HG03025 (cell line): ENCODE measurements at regions not wholly inside any gene's neighbourhood (a gene's known extent, or its start where the extent isn't known, plus 50 kb on each side); places are given as distances from the start of the nearest gene placed in this dataset.

ENCODE experiments used
- ATAC-seq: cut with Tn5 transposase; IDR thresholded peaks from one replicate; pipeline ENCODE4 v1.9.1; 2021; ENCODE audit warnings: mild to moderate bottlenecking, moderate library complexity; ENCODE audit not compliant: unreplicated experiment, low FRiP score

- ATAC-seq = no peak
Observed at GRCh38 chrX:69365755-69366154, 138.4 kb upstream of the NALF2 start.

GRCh38 chrX:69365349-69365748 lies 138.8 kb upstream of the NALF2 start:
- no peak for ATAC-seq

GRCh38 chrX:69362856-69363255 lies 141.3 kb upstream of the NALF2 start:
- no peak for ATAC-seq

GRCh38 chrX:69362354-69362753 lies 141.8 kb upstream of the NALF2 start:
- ATAC-seq = no peak

GRCh38 chrX:69361311-69361845 lies 142.7 kb upstream of the NALF2 start:
- no peak for ATAC-seq

- ATAC-seq = no peak
Observed at GRCh38 chrX:69357317-69357716, 146.8 kb upstream of the NALF2 start.

GRCh38 chrX:69324851-69325250 lies 159.6 kb upstream of the PJA1 start:
- ATAC-seq = no peak

GRCh38 chrX:69323786-69324720 lies 158.8 kb upstream of the PJA1 start:
- ATAC-seq = no peak

- ATAC-seq = no peak
Observed at GRCh38 chrX:69321789-69322188, 156.5 kb upstream of the PJA1 start.

GRCh38 chrX:69321006-69321655 lies 155.9 kb upstream of the PJA1 start:
- no peak for ATAC-seq

- ATAC-seq = no peak
Observed at GRCh38 chrX:69320116-69320515, 154.9 kb upstream of the PJA1 start.

- ATAC-seq = no peak
Observed at GRCh38 chrX:69319376-69319775, 154.1 kb upstream of the PJA1 start.

- ATAC-seq = no peak
Observed at GRCh38 chrX:69318651-69319340, 153.5 kb upstream of the PJA1 start.

GRCh38 chrX:69317721-69318120 lies 152.5 kb upstream of the PJA1 start:
- no peak for ATAC-seq

GRCh38 chrX:69314436-69315348 lies 149.4 kb upstream of the PJA1 start:
- ATAC-seq = no peak

GRCh38 chrX:69313617-69314290 lies 148.5 kb upstream of the PJA1 start:
- ATAC-seq = no peak

GRCh38 chrX:69311936-69312670 lies 146.8 kb upstream of the PJA1 start:
- ATAC-seq = no peak

- no peak for ATAC-seq
Observed at GRCh38 chrX:69309074-69309792, 144.0 kb upstream of the PJA1 start.
